ENCODE measurements at regions not wholly inside any gene's neighbourhood (a gene's known extent, or its start where the extent isn't known, plus 50 kb on each side); places are given as distances from the start of the nearest gene placed in this dataset.
"Not testable (repeated sequence)": the region's sequence is repeated elsewhere in the genome, so short reads cannot be mapped to it uniquely, and the experiment has no call there.

DNA sequence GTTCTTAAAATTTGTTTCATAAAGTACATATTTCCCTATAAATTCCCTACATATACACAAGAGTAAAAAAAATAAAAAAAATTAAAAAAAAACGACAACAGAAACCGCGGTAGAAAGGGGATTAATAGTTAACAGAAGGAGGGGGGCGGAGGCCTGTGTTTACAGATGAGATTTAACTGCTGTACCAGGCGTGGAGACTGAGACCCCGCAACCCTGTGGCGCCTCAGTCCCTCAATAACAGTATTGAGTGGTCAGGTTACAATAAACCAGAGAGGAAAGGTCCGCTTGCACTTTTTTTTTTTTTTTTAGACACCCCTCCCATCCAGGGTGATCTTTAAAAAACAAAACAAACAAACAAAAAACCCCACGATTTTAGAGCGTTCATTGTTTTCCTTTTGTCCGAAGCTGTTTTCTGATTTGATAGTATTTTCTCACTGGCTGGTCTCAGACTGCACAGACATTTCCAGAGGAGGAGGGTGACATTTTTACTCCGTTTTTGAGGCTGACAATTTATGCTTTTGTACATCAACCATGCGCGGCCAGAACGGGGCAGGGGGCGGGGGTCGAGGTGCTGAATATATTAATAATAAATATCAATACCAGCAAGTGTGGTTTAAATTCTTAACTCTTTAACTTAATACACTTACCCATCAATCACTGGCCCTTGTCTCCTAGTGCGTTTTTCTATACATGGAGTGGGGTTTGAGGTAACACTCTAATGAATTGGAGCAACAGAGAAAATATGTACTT lies 1223.9 kb downstream of the BRINP3 start:
- H3K27ac ChIP-seq (ENCODE audit: low read length), result no peak overlapping the region
- H3K9me3 ChIP-seq (ENCODE audit: low read length), result no peaks in the 10 kb centered on the region
- no peaks in the 10 kb centered on the region for H4K20me1 ChIP-seq (ENCODE audit: insufficient read depth)

DNA sequence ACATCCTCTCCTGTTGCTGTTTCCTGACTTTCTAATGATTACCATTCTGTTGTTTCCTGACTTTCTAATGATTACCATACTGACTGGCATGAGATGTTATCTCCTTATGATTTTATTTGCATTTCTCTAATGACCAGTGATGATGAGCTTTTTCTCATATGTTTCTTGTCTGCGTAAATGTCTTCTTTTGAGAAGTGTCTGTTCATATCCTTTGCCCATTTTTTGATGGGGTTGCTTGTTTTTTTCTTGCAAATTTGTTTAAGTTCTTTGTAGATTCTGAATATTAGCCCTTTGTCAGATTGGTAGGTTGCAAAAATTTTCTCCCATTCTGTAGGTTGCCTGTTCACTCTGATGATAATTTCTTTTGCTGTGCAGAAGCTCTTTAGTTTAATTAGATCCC lies 1216.5 kb downstream of the BRINP3 start:
- not testable (repeated sequence) for H3K9ac ChIP-seq (ENCODE audit: low read length); H4K20me1 ChIP-seq (ENCODE audit: insufficient read depth); H3K4me3 ChIP-seq (ENCODE audit: low read length); H3K27ac ChIP-seq (ENCODE audit: low read length); H3K79me2 ChIP-seq (replicated peaks; ENCODE audit: insufficient read depth, low read length); H3F3A ChIP-seq (ENCODE audit: insufficient read depth, low read length, poor library complexity, severe bottlenecking); H3K36me3 ChIP-seq (ENCODE audit: insufficient read depth, low read length); H3K9me2 ChIP-seq (ENCODE audit: insufficient read depth, low read length); H3K9me3 ChIP-seq (ENCODE audit: low read length); H3K27me3 ChIP-seq (ENCODE audit: insufficient read depth, low read depth, low read length); H2AFZ ChIP-seq (ENCODE audit: low read depth, low read length); H3K4me2 ChIP-seq (ENCODE audit: low read length)

More for the DNA sequence above, 1223.9 kb downstream of the BRINP3 start:
- Histone ChIP-seq H3K4me2 (ENCODE audit: low read length) (no peak overlapping the region), H3K27me3 (ENCODE audit: insufficient read depth, low read depth, low read length) (no peaks in the 10 kb centered on the region), H3K4me3 (ENCODE audit: low read length) (no peak overlapping the region), H3K36me3 (ENCODE audit: insufficient read depth, low read length) (no peaks in the 10 kb centered on the region), H3K9me2 (ENCODE audit: insufficient read depth, low read length) (no peaks in the 10 kb centered on the region), H3F3A (ENCODE audit: insufficient read depth, low read length, poor library complexity, severe bottlenecking) (no peaks in the 10 kb centered on the region), H3K79me2 (replicated peaks; ENCODE audit: insufficient read depth, low read length) (no peaks in the 10 kb centered on the region), H2AFZ (ENCODE audit: low read depth, low read length) (no peak overlapping the region), H3K9ac (ENCODE audit: low read length) (no peak overlapping the region)
- TF ChIP-seq RAD21 (conservative IDR thresholded peaks at IDR 0.05), result no peak
- no peak for TF ChIP-seq TAF1 (IDR thresholded peaks at IDR 0.05; ENCODE audit: low read depth)
- no peak for TF ChIP-seq EP300 (conservative IDR thresholded peaks at IDR 0.05; ENCODE audit: poor library complexity, severe bottlenecking)

DNA sequence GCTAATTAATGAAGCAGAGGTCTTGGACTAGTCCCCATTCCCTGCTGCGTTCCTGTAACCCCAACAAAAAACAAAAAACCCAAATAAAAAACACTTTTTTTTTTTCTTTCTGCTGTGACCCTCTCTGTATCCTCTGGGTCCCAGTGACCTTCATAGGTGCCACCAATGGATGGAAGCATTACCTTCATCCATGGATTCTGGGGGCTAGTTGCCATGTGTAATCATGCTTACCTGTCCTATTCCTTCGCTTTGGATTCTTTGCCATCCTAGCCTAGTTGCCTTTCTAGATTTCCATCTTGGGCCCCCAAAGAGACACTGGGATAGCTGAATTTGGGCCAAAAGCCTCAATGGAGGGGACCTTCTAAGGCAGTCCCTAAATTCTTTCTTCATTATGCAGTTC lies 1208.7 kb downstream of the BRINP3 start:
- no peaks in the 10 kb centered on the region for H3K9me2 ChIP-seq (ENCODE audit: insufficient read depth, low read length)
- H4K20me1 ChIP-seq (ENCODE audit: insufficient read depth), result no peaks in the 10 kb centered on the region
- H3K4me3 ChIP-seq (ENCODE audit: low read length), result no peak overlapping the region
- no peaks in the 10 kb centered on the region for H3F3A ChIP-seq (ENCODE audit: insufficient read depth, low read length, poor library complexity, severe bottlenecking)
- no peak overlapping the region for H3K27ac ChIP-seq (ENCODE audit: low read length)
- H3K9ac ChIP-seq (ENCODE audit: low read length), result no peak overlapping the region
- H3K4me2 ChIP-seq (ENCODE audit: low read length), result no peak overlapping the region
- H3K27me3 ChIP-seq (ENCODE audit: insufficient read depth, low read depth, low read length), result no peaks in the 10 kb centered on the region
- no peaks in the 10 kb centered on the region for H3K36me3 ChIP-seq (ENCODE audit: insufficient read depth, low read length)
- TF ChIP-seq SMC3 (conservative IDR thresholded peaks at IDR 0.05; ENCODE audit: poor library complexity), result no peak
- H2AFZ ChIP-seq (ENCODE audit: low read depth, low read length), result no peak overlapping the region
- peaks cover 6% of the 10 kb centered on the region for H3K9me3 ChIP-seq (ENCODE audit: low read length)
- H3K79me2 ChIP-seq (replicated peaks; ENCODE audit: insufficient read depth, low read length), result no peaks in the 10 kb centered on the region

- no peak for TF ChIP-seq SMC3 (conservative IDR thresholded peaks at IDR 0.05; ENCODE audit: poor library complexity)
- TF ChIP-seq EZH2 (IDR thresholded peaks at IDR 0.05; ENCODE audit: borderline replicate concordance, insufficient read depth, low read length, poor library complexity, severe bottlenecking), result no peak
- no peak for TF ChIP-seq MXI1 (conservative IDR thresholded peaks at IDR 0.05; ENCODE audit: poor library complexity, severe bottlenecking)
- no peak for TF ChIP-seq TAF1 (IDR thresholded peaks at IDR 0.05; ENCODE audit: low read depth)
- TF ChIP-seq REST (IDR thresholded peaks at IDR 0.05; ENCODE audit: borderline replicate concordance), result no peak
- no peak for TF ChIP-seq RAD21 (conservative IDR thresholded peaks at IDR 0.05)
- TF ChIP-seq, protein P1, sequence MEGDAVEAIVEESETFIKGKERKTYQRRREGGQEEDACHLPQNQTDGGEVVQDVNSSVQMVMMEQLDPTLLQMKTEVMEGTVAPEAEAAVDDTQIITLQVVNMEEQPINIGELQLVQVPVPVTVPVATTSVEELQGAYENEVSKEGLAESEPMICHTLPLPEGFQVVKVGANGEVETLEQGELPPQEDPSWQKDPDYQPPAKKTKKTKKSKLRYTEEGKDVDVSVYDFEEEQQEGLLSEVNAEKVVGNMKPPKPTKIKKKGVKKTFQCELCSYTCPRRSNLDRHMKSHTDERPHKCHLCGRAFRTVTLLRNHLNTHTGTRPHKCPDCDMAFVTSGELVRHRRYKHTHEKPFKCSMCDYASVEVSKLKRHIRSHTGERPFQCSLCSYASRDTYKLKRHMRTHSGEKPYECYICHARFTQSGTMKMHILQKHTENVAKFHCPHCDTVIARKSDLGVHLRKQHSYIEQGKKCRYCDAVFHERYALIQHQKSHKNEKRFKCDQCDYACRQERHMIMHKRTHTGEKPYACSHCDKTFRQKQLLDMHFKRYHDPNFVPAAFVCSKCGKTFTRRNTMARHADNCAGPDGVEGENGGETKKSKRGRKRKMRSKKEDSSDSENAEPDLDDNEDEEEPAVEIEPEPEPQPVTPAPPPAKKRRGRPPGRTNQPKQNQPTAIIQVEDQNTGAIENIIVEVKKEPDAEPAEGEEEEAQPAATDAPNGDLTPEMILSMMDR (IDR thresholded peaks at IDR 0.05; ENCODE audit: poor library complexity, severe bottlenecking), result no peak
- no peak for TF ChIP-seq EP300 (conservative IDR thresholded peaks at IDR 0.05; ENCODE audit: poor library complexity, severe bottlenecking)
- TF ChIP-seq POLR2AphosphoS5 (IDR thresholded peaks at IDR 0.05), result no peak
Measured at GRCh38 chr1:189274267-189274666, 1203.4 kb downstream of the BRINP3 start.

More at GRCh38 chr1:189274267-189274666, 1203.4 kb downstream of the BRINP3 start:
- H3K4me3 ChIP-seq (ENCODE audit: low read length), result no peak overlapping the region
- no peaks in the 10 kb centered on the region for H3K36me3 ChIP-seq (ENCODE audit: insufficient read depth, low read length)
- no peak overlapping the region for H2AFZ ChIP-seq (ENCODE audit: low read depth, low read length)
- H3K27ac ChIP-seq (ENCODE audit: low read length), result no peak overlapping the region
- H3K9me3 ChIP-seq (ENCODE audit: low read length), result no peaks in the 10 kb centered on the region
- no peak overlapping the region for H3K4me2 ChIP-seq (ENCODE audit: low read length)
- H4K20me1 ChIP-seq (ENCODE audit: insufficient read depth), result no peaks in the 10 kb centered on the region
- H3K27me3 ChIP-seq (ENCODE audit: insufficient read depth, low read depth, low read length), result no peaks in the 10 kb centered on the region
- H3F3A ChIP-seq (ENCODE audit: insufficient read depth, low read length, poor library complexity, severe bottlenecking), result no peaks in the 10 kb centered on the region
- no peaks in the 10 kb centered on the region for H3K79me2 ChIP-seq (replicated peaks; ENCODE audit: insufficient read depth, low read length)
- H3K9me2 ChIP-seq (ENCODE audit: insufficient read depth, low read length), result no peaks in the 10 kb centered on the region
- no peak overlapping the region for H3K9ac ChIP-seq (ENCODE audit: low read length)
